ENCODE measurements at regions not wholly inside any gene's neighbourhood (a gene's known extent, or its start where the extent isn't known, plus 50 kb on each side); places are given as distances from the start of the nearest gene placed in this dataset.

- TF ChIP-seq POLR2A (IDR thresholded peaks at IDR 0.05) = no peak
- no peak for TF ChIP-seq CTCF (IDR thresholded peaks at IDR 0.05)
Measured at GRCh38 chr19:34104557-34104956, 67.7 kb upstream of the LSM14A start.
